ENCODE measurements at regions not wholly inside any gene's neighbourhood (a gene's known extent, or its start where the extent isn't known, plus 50 kb on each side); places are given as distances from the start of the nearest gene placed in this dataset.

- no peak for DNase-seq (ENCODE audit: low read depth)
Measured at GRCh38 chr1:39085174-39085573, 59.0 kb downstream of the NDUFS5 start.

DNA sequence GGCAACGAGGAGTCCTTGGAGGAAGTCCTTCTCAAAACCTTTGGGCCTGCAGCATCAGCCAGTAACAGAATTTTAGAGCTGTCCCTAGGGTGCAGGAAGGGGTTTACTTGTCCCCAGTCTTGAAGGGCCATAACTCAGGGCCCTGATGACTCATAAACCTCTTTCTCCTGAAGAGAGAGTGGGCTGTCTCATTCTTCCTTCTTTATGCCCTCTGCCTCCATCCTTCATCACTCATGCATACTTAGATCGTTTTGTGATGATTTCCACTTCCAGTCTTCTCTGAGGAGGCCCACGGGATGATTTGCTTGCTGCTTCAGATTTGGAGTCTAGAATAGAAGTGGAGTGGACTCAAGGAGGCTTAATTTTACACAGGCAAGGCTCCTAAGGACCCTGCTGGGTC is 60.2 kb downstream of the NDUFS5 start:
- DNase-seq (ENCODE audit: low read depth) = no peak

- DNase-seq (ENCODE audit: low read depth) = no peak
Measured at GRCh38 chr1:39086865-39087409, 60.8 kb downstream of the NDUFS5 start.

GRCh38 chr1:39087435-39087834 is 61.3 kb downstream of the NDUFS5 start:
- DNase-seq (ENCODE audit: low read depth) = no peak

- no peak for DNase-seq (ENCODE audit: low read depth)
Measured at GRCh38 chr1:39088658-39089057, 62.5 kb downstream of the NDUFS5 start.

GRCh38 chr1:39089931-39090521 is 63.9 kb downstream of the NDUFS5 start:
- no peak for DNase-seq (ENCODE audit: low read depth)

GRCh38 chr1:39090757-39091380 is 64.7 kb downstream of the NDUFS5 start:
- DNase-seq (ENCODE audit: low read depth) = no peak

GRCh38 chr1:39091845-39092645 is 65.9 kb downstream of the NDUFS5 start:
- DNase-seq (ENCODE audit: low read depth) = no peak

DNA sequence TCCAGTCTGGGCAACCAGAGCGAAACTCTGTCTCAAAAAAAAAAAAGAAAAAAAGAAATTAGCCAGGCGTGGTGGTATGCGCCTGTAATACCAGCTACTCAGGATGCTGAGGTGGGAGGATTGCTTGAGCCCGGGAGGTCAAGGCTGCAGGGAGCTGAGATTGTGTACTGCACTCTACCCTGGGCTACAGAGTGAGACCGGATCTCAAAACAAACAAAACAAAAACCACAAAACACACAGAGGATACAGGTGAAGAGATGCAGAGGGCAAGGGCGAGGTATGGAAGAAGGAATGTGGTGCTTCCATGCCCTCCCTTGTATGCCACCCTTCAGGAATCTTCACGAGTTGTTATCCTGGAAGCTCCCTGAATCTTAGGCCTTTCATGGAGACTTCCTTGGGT is 68.5 kb downstream of the NDUFS5 start:
- no peak for DNase-seq (ENCODE audit: low read depth)

- DNase-seq (ENCODE audit: low read depth) = no peak
Measured at GRCh38 chr1:39098546-39099250, 72.5 kb downstream of the NDUFS5 start.

GRCh38 chr1:39102537-39103327 is 76.6 kb downstream of the NDUFS5 start:
- no peak for DNase-seq (ENCODE audit: low read depth)

DNA sequence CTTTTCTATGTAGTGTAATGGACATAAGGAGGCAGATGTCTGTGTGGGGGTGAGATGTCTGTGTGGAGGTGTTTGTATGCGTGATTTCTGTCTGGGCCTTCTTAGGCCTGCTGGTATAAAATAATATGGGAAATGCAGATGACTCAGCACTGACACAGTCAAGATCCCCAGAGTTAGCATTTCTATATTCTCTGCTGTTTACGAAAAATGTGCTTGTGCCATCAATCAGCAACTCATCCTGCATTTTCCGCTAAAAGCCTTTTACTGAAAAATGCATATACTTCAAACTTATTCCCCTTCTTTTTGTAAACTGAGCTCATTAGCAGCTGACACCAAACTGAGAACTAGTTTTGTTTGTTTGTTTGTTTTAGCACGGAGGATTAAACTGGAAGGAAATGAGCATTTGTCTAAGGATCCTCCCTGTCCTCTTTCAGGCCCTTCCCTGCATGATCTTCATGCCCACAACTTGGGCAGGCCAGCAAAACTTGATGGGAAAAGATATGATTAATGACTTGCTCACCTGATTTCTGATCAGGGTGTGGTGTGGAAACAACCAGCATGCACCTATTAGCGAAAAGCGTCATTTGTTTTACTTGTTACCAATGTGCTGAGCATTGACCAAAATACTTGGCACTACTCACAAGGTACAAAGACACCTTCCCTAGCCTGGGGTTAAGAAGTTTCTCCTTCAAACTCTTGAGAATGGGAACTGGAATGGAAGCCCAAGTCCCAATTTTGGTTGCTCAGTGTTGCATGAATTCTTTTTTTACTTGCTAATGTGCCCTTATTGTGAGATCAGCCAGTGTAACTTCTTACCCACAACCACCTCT is 77.4 kb downstream of the NDUFS5 start:
- DNase-seq (ENCODE audit: low read depth) = no peak

DNA sequence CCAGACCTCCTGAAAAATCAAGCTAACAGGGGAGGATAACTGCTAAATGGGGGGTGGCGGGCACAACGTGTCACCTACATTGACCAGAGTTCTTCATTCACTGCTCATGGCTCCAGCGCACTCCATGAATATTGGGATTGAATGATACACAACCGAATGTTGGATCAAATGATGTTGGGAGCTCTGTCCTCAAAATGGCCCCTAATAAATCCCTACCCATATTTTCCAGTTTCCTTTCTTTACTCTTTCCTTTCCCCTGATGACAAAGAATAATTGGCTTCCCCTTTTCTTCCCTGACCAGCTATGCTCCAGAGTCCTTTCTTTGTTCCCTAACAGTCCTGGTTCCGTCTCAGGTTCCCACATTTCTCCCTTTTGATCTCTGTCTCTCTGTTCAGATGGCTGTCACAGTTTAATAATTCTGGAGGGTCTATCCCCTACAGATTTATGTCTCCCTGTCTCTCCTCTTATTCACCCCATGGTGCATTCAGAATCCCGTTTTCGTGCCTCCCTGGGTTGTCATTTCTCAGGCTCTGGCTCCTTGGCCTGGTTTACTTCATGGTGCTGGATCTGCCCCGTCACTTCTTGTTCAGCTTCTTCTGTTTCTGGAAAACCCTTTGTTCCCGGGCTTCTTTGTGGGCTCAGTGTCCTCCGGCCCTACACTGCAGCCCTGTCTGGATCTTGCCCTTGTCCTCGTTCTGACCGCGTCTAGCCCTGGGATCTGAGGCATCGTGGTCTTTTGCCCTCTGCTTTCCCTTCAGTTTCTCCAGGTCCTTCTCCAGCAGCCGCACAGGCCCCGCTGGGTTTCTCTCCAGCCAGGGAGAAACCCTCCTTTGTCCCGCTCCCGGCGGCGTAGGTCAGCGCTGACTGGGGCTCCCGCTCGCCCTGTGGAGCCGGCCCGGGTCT is 78.3 kb downstream of the NDUFS5 start:
- no peak for DNase-seq (ENCODE audit: low read depth)

GRCh38 chr1:39105061-39105840 is 79.1 kb downstream of the NDUFS5 start:
- DNase-seq (ENCODE audit: low read depth) = no peak

- DNase-seq (ENCODE audit: low read depth) = no peak
Measured at GRCh38 chr1:39105841-39106765, 80.0 kb downstream of the NDUFS5 start.

- DNase-seq (ENCODE audit: low read depth) = no peak
Measured at GRCh38 chr1:39106801-39107327, 80.7 kb downstream of the NDUFS5 start.

All from GM04503 (cell line).